NCI-H510A treated with DMSO at 0.1 percent for 48 hours (cell line): ENCODE measurements at regions not wholly inside any gene's neighbourhood (a gene's known extent, or its start where the extent isn't known, plus 50 kb on each side); places are given as distances from the start of the nearest gene placed in this dataset.
"Not testable (repeated sequence)": the region's sequence is repeated elsewhere in the genome, so short reads cannot be mapped to it uniquely, and the experiment has no call there.

Source experiments
- DNase-seq: peaks from one replicate; lab custom pipeline; 2025; lab: John Stamatoyannopoulos, UW

- no peak for DNase-seq
Observed at GRCh38 chr2:200173691-200174090, 132.8 kb upstream of the SPATS2L start.

- peak; percentile 72 for DNase-seq
Observed at GRCh38 chr2:200174433-200175216, 131.9 kb upstream of the SPATS2L start.

GRCh38 chr2:200177971-200178911, 128.3 kb upstream of the SPATS2L start:
- DNase-seq, result no peak

GRCh38 chr2:200179151-200179550, 127.3 kb upstream of the SPATS2L start:
- no peak for DNase-seq

- no peak for DNase-seq
Observed at GRCh38 chr2:200180943-200181342, 125.5 kb upstream of the SPATS2L start.

- DNase-seq, result no peak
Observed at GRCh38 chr2:200181755-200182154, 124.7 kb upstream of the SPATS2L start.

- no peak for DNase-seq
Observed at GRCh38 chr2:200184748-200185627, 121.5 kb upstream of the SPATS2L start.

GRCh38 chr2:200185628-200186000, 120.9 kb upstream of the SPATS2L start:
- DNase-seq, result no peak

- DNase-seq, result no peak
Observed at GRCh38 chr2:200186002-200186401, 120.5 kb upstream of the SPATS2L start.

GRCh38 chr2:200188876-200189275, 117.6 kb upstream of the SPATS2L start:
- DNase-seq, result no peak

- no peak for DNase-seq
Observed at GRCh38 chr2:200189964-200190363, 116.5 kb upstream of the SPATS2L start.

GRCh38 chr2:200193331-200193730, 113.2 kb upstream of the SPATS2L start:
- DNase-seq, result no peak

GRCh38 chr2:200193791-200194190, 112.7 kb upstream of the SPATS2L start:
- no peak for DNase-seq

- no peak for DNase-seq
Observed at GRCh38 chr2:200194746-200195145, 111.7 kb upstream of the SPATS2L start.

GRCh38 chr2:200199005-200199404, 107.5 kb upstream of the SPATS2L start:
- no peak for DNase-seq

GRCh38 chr2:200199576-200200263, 106.8 kb upstream of the SPATS2L start:
- no peak for DNase-seq

- DNase-seq, result not testable (repeated sequence)
Observed at GRCh38 chr2:200201839-200202238, 104.7 kb upstream of the SPATS2L start.

- DNase-seq, result no peak
Observed at GRCh38 chr2:200203381-200203827, 103.1 kb upstream of the SPATS2L start.

GRCh38 chr2:200208041-200208440, 98.5 kb upstream of the SPATS2L start:
- no peak for DNase-seq

GRCh38 chr2:200209030-200209429, 97.5 kb upstream of the SPATS2L start:
- no peak for DNase-seq

- no peak for DNase-seq
Observed at GRCh38 chr2:200211643-200212042, 94.8 kb upstream of the SPATS2L start.
